Osteoblast (primary cell): ENCODE measurements at regions not wholly inside any gene's neighbourhood (a gene's known extent, or its start where the extent isn't known, plus 50 kb on each side); places are given as distances from the start of the nearest gene placed in this dataset.

Experiments used
- DNase-seq: peaks from one replicate; pipeline ENCODE4 v3.0.0; 2011; ENCODE audit warnings: low spot score, mixed read lengths; ENCODE audit not compliant: insufficient read length; ENCODE audit errors: missing footprints
- H2AFZ ChIP-seq: 2 replicates; pipeline ENCODE4 v1.6.0; 2011; ENCODE audit warnings: mild to moderate bottlenecking, low read length
- H3K27ac ChIP-seq: 2 replicates; pipeline ENCODE4 v1.5.1; 2011; ENCODE audit warnings: mild to moderate bottlenecking, low read depth, low read length, moderate library complexity
- H3K27me3 ChIP-seq: 2 replicates; pipeline ENCODE4 v1.6.0; 2012; ENCODE audit warnings: mild to moderate bottlenecking, control low read depth, inconsistent platforms, low read length, moderate library complexity; ENCODE audit not compliant: insufficient read depth
- H3K36me3 ChIP-seq: 2 replicates; pipeline ENCODE4 v1.5.1; 2011; ENCODE audit warnings: mild to moderate bottlenecking, low read length, control low read depth, moderate library complexity; ENCODE audit not compliant: insufficient read depth
- H3K4me1 ChIP-seq: 2 replicates; pipeline ENCODE4 v1.5.1; 2011; ENCODE audit warnings: mild to moderate bottlenecking, low read length, control low read depth, moderate library complexity; ENCODE audit not compliant: insufficient read depth
- H3K4me2 ChIP-seq: 2 replicates; pipeline ENCODE4 v1.6.0; 2011; ENCODE audit warnings: mild to moderate bottlenecking, low read length; ENCODE audit not compliant: insufficient read depth
- H3K4me3 ChIP-seq: fragments of 200-600 bp; sonication (generic); 3 replicates; pipeline ENCODE4 v1.5.1; 2012; ENCODE audit warnings: mild to moderate bottlenecking, low read length, inconsistent platforms; ENCODE audit not compliant: insufficient read depth
- H3K79me2 ChIP-seq: 2 replicates; pipeline ENCODE4 v1.6.0; 2012; ENCODE audit warnings: mild to moderate bottlenecking, low read length, control low read depth, inconsistent platforms; ENCODE audit not compliant: insufficient read depth
- H3K9me3 ChIP-seq: 2 replicates; pipeline ENCODE4 v1.5.1; 2011; ENCODE audit warnings: low read depth, low read length, control low read depth
- H4K20me1 ChIP-seq: 2 replicates; pipeline ENCODE4 v1.6.0; 2012; ENCODE audit warnings: mild to moderate bottlenecking, low read length, control low read depth; ENCODE audit not compliant: insufficient read depth
- CTCF ChIP-seq: IDR thresholded peaks from 2 replicates; pipeline ENCODE4 v1.5.1; 2011; ENCODE audit warnings: mild to moderate bottlenecking, low read depth, low read length, moderate library complexity; ENCODE audit errors: extremely low read depth

- no peak for DNase-seq
- H3K4me3 ChIP-seq: no peak overlapping the region
- no peaks in the 10 kb centered on the region for H3K9me3 ChIP-seq
- H3K36me3 ChIP-seq: no peaks in the 10 kb centered on the region
- no peaks in the 10 kb centered on the region for H4K20me1 ChIP-seq
- H3K4me2 ChIP-seq: no peak overlapping the region
- no peak overlapping the region for H3K27ac ChIP-seq
- H3K27me3 ChIP-seq: no peaks in the 10 kb centered on the region
- no peak for TF ChIP-seq CTCF
- H3K4me1 ChIP-seq: peaks cover 36% of the 10 kb centered on the region
- H3K79me2 ChIP-seq: no peaks in the 10 kb centered on the region
- H2AFZ ChIP-seq: no peak overlapping the region
These were observed 333.0 kb downstream of the TNS1 start for GRCh38 chr2:217669831-217670230.

- DNase-seq: no peak
- no peak overlapping the region for H2AFZ ChIP-seq
- H3K79me2 ChIP-seq: no peaks in the 10 kb centered on the region
- H4K20me1 ChIP-seq: no peaks in the 10 kb centered on the region
- H3K4me1 ChIP-seq: peaks cover 42% of the 10 kb centered on the region
- no peak overlapping the region for H3K4me3 ChIP-seq
- H3K9me3 ChIP-seq: no peaks in the 10 kb centered on the region
- H3K27ac ChIP-seq: no peak overlapping the region
- no peaks in the 10 kb centered on the region for H3K27me3 ChIP-seq
- no peak overlapping the region for H3K4me2 ChIP-seq
- TF ChIP-seq CTCF: no peak
- H3K36me3 ChIP-seq: no peaks in the 10 kb centered on the region
These were observed 335.3 kb downstream of the TNS1 start for GRCh38 chr2:217667512-217667911.

GRCh38 chr2:217667035-217667434, 335.8 kb downstream of the TNS1 start:
- Histone ChIP-seq H2AFZ (no peak overlapping the region), H3K9me3 (no peaks in the 10 kb centered on the region), H3K27ac (no peak overlapping the region), H3K4me3 (no peak overlapping the region), H3K36me3 (no peaks in the 10 kb centered on the region), H3K27me3 (no peaks in the 10 kb centered on the region), H3K79me2 (no peaks in the 10 kb centered on the region), H3K4me1 (peaks cover 44% of the 10 kb centered on the region), H4K20me1 (no peaks in the 10 kb centered on the region), H3K4me2 (no peak overlapping the region)
- no peak for TF ChIP-seq CTCF
- DNase-seq: no peak

GRCh38 chr2:217666338-217666737, 336.5 kb downstream of the TNS1 start:
- TF ChIP-seq CTCF: no peak
- H3K27ac ChIP-seq: no peak overlapping the region
- no peak overlapping the region for H3K4me3 ChIP-seq
- H3K4me2 ChIP-seq: no peak overlapping the region
- peaks cover 51% of the 10 kb centered on the region for H3K4me1 ChIP-seq
- no peaks in the 10 kb centered on the region for H3K27me3 ChIP-seq
- DNase-seq: no peak
- no peak overlapping the region for H2AFZ ChIP-seq
- H3K36me3 ChIP-seq: no peaks in the 10 kb centered on the region
- H4K20me1 ChIP-seq: no peaks in the 10 kb centered on the region
- H3K9me3 ChIP-seq: no peaks in the 10 kb centered on the region
- no peaks in the 10 kb centered on the region for H3K79me2 ChIP-seq
